AML-193 (cell line): ENCODE measurements at regions not wholly inside any gene's neighbourhood (a gene's known extent, or its start where the extent isn't known, plus 50 kb on each side); places are given as distances from the start of the nearest gene placed in this dataset.
"Not testable (repeated sequence)": the region's sequence is repeated elsewhere in the genome, so short reads cannot be mapped to it uniquely, and the experiment has no call there.

Source experiments
- DNase-seq, 2 experiments: peaks; one replicate each; lab custom pipeline; 2025; lab: John Stamatoyannopoulos, UW

GRCh38 chr13:61905054-61905453 lies 489.4 kb upstream of the PCDH20 start:
- no peak for DNase-seq

- no peak for DNase-seq
Observed at GRCh38 chr13:61901946-61902541, 486.4 kb upstream of the PCDH20 start.

GRCh38 chr13:61900033-61900432 lies 484.4 kb upstream of the PCDH20 start:
- no peak for DNase-seq

GRCh38 chr13:61898207-61898606 lies 482.6 kb upstream of the PCDH20 start:
- no peak for DNase-seq

- no peak for DNase-seq
Observed at GRCh38 chr13:61891401-61891800, 475.8 kb upstream of the PCDH20 start.

GRCh38 chr13:61884830-61885229 lies 469.2 kb upstream of the PCDH20 start:
- DNase-seq = no peak

GRCh38 chr13:61880578-61881283 lies 465.1 kb upstream of the PCDH20 start:
- DNase-seq = peak; percentile 48 to 73

- not testable (repeated sequence) for DNase-seq
Observed at GRCh38 chr13:61878565-61878964, 462.9 kb upstream of the PCDH20 start.

GRCh38 chr13:61874970-61875579 lies 459.4 kb upstream of the PCDH20 start:
- no peak for DNase-seq

GRCh38 chr13:61873717-61874116 lies 458.1 kb upstream of the PCDH20 start:
- no peak for DNase-seq

GRCh38 chr13:61857198-61857597 lies 441.5 kb upstream of the PCDH20 start:
- no peak for DNase-seq

GRCh38 chr13:61852116-61852619 lies 436.5 kb upstream of the PCDH20 start:
- no peak for DNase-seq

- DNase-seq = no peak
Observed at GRCh38 chr13:61850794-61851193, 435.1 kb upstream of the PCDH20 start.

GRCh38 chr13:61838568-61838967 lies 422.9 kb upstream of the PCDH20 start:
- no peak for DNase-seq

GRCh38 chr13:61833228-61833627 lies 417.6 kb upstream of the PCDH20 start:
- no peak for DNase-seq

- DNase-seq = no peak
Observed at GRCh38 chr13:61831026-61831425, 415.4 kb upstream of the PCDH20 start.

- DNase-seq = no peak
Observed at GRCh38 chr13:61830475-61830874, 414.8 kb upstream of the PCDH20 start.

- no peak for DNase-seq
Observed at GRCh38 chr13:61824168-61824567, 408.5 kb upstream of the PCDH20 start.

- no peak for DNase-seq
Observed at GRCh38 chr13:61812286-61812685, 396.6 kb upstream of the PCDH20 start.

- no peak for DNase-seq
Observed at GRCh38 chr13:61810065-61810464, 394.4 kb upstream of the PCDH20 start.

GRCh38 chr13:61797397-61797796 lies 381.7 kb upstream of the PCDH20 start:
- no peak for DNase-seq

GRCh38 chr13:61795580-61795979 lies 379.9 kb upstream of the PCDH20 start:
- DNase-seq = no peak

GRCh38 chr13:61779456-61779855 lies 363.8 kb upstream of the PCDH20 start:
- DNase-seq = no peak
